GM19193 (cell line): ENCODE measurements at regions not wholly inside any gene's neighbourhood (a gene's known extent, or its start where the extent isn't known, plus 50 kb on each side); places are given as distances from the start of the nearest gene placed in this dataset.

ENCODE experiments used
- POLR2A ChIP-seq: IDR thresholded peaks from 4 replicates; pipeline ENCODE4 v1.6.1; 2011; ENCODE audit not compliant: insufficient read depth, insufficient read length; ENCODE audit errors: extremely low read depth

DNA sequence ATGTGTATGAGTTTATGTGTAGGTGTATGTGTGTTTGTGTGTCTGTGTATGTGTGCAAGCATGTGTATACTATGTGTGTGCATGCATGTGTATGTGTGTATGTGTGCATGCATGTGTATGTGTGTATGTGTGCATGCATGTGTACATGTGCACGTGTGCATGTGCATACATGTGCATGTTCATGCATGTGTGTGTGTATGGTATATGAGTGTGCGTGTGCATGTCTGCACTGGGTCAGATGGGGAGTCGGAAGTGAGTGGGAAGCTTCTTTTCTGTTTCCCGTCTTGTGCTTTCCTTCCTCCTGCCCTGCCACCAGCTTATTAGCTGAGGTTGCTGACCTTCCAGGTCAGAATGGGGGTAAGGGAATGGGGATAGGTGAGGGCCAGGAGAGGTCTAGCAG is 174.7 kb downstream of the MAP2K4 start:
- TF ChIP-seq POLR2A: no peak

GRCh38 chr17:12201294-12201880 is 180.7 kb downstream of the MAP2K4 start:
- TF ChIP-seq POLR2A: no peak

- TF ChIP-seq POLR2A: no peak
Measured at GRCh38 chr17:12209632-12210191, 189.0 kb downstream of the MAP2K4 start.

GRCh38 chr17:12222392-12222791 is 201.7 kb downstream of the MAP2K4 start:
- no peak for TF ChIP-seq POLR2A

DNA sequence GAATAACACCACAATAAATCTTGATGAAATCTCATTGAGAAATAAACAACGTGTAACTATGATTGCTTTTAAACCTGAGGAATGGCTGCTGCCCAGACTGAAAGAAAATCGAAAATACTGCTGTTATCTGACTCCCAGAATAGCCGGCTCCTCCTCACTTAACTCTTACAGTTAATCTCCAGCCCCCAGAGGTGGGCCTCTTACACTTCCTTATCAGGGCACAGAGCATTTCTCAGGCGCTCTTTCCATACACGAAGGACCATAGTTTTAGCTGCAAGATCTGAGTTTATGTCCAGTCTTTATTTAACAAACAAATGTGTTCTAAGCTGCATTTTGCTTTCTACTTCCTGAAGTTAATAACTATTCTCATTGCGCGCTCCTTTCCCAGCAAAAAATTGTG is 206.9 kb downstream of the MAP2K4 start:
- TF ChIP-seq POLR2A: no peak

DNA sequence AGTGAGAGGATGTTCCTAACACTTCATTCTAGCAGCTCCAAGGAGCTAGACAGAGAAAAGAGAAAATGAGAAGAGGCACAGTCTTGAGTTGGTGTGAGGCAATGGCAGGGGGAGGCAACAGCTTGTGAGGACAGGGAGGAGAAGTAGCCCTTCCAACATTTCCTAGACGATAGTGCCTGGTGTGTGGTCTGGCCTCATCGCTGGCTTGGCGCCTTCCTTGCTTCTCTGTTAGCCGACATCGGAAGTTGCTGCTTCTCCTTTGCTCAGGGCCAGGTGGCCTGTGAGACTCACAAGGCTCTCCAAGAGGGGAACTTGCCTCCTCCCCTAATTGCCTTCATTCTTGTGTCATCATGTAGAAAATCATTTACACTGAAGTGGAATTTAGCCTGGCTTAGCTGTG is 208.7 kb downstream of the MAP2K4 start:
- no peak for TF ChIP-seq POLR2A

DNA sequence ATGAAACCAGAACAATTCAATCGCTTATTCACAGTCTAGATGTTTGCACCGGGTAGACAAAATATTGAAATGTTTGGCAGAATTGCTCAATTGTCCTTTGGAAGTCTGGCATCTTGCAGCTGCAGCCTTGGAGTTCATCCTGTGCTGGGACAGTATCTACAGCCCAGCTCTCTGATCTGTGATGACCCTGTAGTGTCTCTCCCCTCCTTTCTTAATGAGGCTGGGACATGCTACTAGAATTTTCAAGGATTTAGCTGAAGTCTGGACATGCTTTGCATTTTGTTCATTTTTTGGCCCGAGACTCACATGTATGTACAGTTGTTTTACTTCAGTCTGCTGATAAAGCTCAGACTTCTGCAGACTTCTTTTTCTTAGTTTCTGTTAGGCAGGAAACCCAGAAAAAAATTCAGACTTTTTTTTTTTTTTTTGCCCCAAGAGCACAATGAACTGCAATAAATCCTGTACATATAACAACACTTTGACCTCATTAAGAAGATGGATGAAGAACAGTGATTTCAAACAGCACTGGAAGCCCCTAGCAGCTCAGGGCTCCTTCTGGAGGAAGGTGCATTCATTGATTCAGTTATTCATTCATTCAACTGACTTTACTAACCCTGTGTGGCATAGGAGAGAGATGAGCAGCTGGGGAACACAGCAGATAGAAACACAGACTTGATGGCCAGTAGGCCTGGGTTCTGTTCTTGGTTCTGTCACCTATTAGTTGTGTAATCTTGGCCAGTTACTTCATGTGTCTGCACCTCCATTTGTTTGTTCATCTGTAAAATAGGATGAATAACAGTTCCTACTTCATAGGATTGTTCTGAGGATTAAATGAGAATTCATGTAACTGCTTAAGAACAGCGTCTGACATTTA is 210.0 kb downstream of the MAP2K4 start:
- TF ChIP-seq POLR2A: no peak

- no peak for TF ChIP-seq POLR2A
Measured at GRCh38 chr17:12231355-12231682, 210.6 kb downstream of the MAP2K4 start.

GRCh38 chr17:12242345-12242954 is 221.8 kb downstream of the MAP2K4 start:
- TF ChIP-seq POLR2A: no peak

- TF ChIP-seq POLR2A: no peak
Measured at GRCh38 chr17:12247761-12248160, 227.1 kb downstream of the MAP2K4 start.

DNA sequence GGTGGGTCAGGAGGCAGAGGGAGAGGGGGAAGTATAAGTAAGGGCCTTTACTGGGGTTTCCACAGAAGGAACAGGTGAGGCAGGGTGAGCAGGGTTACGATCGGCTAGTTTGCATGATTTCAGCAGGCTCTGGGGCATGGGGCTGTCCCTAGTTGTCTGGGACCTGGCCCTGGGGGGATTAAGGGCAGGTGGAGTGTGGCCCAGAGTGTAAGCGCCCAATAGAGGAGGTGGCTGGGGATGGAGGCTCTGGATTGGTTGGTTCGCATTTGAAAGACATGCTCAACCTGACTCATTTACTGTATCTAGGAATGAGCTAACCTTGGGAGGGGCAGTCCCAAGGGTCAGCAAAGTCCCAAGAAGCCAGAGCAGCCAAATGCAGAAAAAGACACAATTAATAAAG is 230.3 kb downstream of the MAP2K4 start:
- TF ChIP-seq POLR2A: no peak

DNA sequence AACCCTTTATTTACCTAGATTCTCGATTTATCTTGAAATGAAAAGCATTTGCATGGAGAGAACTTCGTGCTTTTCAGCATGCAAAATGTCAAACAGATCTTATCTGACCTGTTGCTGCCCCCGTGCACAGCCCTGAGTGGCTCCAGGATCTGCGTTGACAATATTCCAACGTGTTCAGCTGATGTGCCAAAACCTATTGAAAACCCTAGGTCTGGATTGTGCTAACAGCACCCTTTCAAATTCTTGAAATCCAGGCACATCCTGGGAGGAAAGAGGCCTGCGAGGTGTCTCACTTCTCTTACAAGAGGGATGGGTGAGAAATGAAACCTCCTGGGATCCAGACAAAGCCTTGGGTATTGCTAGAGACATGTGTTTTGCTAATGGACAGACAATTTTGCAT is 231.8 kb downstream of the MAP2K4 start:
- no peak for TF ChIP-seq POLR2A

DNA sequence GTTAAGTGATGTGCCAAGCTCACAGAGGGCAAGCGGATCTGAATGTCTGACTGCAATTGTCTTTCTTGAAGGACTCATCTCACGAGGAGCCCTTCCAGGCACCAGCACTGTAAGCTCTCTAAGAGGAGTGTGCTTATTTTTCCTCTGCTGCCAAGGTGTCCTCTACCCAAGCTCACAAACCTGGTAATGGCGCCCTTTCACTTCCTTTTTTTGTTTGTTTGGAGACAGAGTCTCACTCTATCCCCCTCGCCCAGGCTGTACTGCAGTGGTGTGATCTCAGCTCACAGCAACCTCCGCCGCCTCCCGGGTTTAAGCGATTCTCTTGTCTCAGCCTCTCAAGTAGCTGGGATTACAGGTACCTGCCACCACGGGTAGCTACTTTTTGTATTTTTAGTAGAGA is 233.8 kb downstream of the MAP2K4 start:
- TF ChIP-seq POLR2A: no peak

GRCh38 chr17:12256380-12256995 is 235.8 kb downstream of the MAP2K4 start:
- no peak for TF ChIP-seq POLR2A

- TF ChIP-seq POLR2A: no peak
Measured at GRCh38 chr17:12257176-12257575, 236.5 kb downstream of the MAP2K4 start.
